Middle frontal gyrus (tissue), 1 donor: ENCODE measurements at regions not wholly inside any gene's neighbourhood (a gene's known extent, or its start where the extent isn't known, plus 50 kb on each side); places are given as distances from the start of the nearest gene placed in this dataset.
"Not testable (repeated sequence)": the region's sequence is repeated elsewhere in the genome, so short reads cannot be mapped to it uniquely, and the experiment has no call there.

Source experiments
- DNase-seq: peaks from one replicate; pipeline ENCODE4 v3.0.0-alpha.2; 2015; ENCODE audit warnings: low spot score; ENCODE audit errors: extremely low spot score

GRCh38 chr3:101141135-101141534, 147.9 kb upstream of the ABI3BP start:
- no peak for DNase-seq

DNA sequence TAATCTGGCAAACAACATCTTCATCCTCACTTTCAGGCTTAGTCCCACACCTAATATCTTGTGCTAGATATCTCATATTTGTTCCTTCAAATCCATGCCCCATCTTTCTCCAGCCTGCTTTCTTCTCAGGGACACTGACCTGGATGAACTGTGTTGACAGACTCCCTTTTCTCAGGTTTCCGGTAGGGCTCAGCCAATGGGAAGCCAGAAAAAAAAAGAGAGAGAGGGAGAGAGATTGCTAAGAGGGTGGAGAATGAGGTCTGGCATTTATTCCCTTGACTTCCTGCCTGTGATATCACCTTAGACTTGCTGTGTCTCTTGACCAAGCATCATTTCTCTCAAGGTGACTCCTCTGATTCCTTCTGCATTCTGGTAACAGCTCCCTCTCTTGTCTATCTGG, 145.6 kb upstream of the ABI3BP start:
- no peak for DNase-seq

GRCh38 chr3:101134331-101134730, 141.1 kb upstream of the ABI3BP start:
- DNase-seq = no peak

- no peak for DNase-seq
Measured at GRCh38 chr3:101133652-101134051, 140.4 kb upstream of the ABI3BP start.

- not testable (repeated sequence) for DNase-seq
Measured at GRCh38 chr3:101133197-101133596, 140.0 kb upstream of the ABI3BP start.

DNA sequence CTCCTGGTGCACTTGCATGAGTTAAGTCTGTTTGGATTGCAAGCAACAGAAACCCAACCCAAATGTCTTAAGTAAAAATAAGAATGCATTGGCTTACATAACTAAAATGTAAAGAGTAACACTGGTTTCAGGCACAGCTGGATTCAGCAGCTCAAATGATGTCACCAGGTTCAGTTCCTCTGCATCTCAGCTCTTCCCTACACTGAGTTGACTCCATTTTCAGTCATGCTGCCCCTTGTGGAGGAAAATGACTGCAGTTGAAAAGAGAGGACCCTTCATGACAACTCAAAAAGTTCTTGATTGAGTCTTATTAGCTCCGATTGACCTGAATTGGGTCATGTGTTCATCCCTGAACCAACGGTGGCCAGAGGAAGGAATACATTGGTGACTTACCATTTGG, 138.5 kb upstream of the ABI3BP start:
- DNase-seq = no peak

DNA sequence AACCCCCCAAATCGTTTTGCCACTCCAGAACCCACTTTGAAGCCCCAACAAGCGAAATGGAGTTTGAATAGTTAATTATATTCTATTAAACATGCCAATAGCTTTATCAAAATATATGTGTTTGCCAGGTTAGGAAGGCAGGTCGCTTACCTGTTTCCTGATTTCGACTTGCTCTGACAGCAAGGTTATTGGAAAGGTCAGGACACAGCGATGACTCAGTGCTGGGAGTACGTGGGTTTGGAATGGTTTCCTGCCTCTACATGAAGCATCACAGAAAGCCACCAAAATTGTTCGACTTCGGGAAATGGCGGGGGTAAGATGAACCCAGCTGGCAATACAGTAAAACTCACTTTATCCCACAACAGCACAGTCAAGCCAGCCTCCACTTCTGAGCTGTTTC, 135.6 kb upstream of the ABI3BP start:
- DNase-seq = no peak

GRCh38 chr3:101128001-101128400, 134.8 kb upstream of the ABI3BP start:
- DNase-seq = no peak

GRCh38 chr3:101124125-101124524, 130.9 kb upstream of the ABI3BP start:
- DNase-seq = no peak

DNA sequence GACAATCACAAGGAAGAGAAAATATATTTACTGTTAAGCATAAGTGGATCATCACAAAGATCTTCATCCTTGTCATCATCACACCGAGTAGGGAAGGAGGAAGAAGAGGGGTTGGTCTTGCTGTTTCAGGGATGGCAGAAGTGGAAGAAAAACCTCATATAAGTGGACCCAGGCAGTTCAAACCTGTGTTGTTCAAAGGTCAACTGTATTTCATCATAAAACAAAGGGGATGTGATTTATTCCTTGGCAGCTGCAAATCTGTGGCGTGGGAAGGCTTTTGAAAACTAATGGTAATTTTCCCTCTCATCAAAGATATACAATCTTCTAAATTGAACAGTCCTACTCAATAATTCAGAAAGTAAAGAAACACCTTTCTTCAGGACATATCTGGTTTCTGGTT, 129.9 kb upstream of the ABI3BP start:
- no peak for DNase-seq

DNA sequence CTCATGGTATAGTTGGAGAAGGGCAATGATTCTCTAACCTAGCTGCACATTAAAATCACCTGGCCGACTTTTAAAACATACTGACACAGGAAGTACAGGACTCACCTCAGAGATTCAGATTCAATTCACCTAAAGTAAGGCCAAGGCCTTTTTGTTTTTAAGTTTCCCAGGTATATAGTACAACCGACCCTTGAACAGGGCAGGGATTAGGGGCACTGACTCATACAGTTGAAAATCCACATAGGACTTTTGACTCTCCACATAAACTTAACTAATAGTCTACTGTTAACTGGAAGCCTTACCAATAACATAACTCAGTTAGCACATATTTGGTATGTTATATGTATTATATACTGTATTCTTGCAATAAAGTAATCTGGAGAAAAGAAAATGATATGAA, 129.5 kb upstream of the ABI3BP start:
- no peak for DNase-seq

DNA sequence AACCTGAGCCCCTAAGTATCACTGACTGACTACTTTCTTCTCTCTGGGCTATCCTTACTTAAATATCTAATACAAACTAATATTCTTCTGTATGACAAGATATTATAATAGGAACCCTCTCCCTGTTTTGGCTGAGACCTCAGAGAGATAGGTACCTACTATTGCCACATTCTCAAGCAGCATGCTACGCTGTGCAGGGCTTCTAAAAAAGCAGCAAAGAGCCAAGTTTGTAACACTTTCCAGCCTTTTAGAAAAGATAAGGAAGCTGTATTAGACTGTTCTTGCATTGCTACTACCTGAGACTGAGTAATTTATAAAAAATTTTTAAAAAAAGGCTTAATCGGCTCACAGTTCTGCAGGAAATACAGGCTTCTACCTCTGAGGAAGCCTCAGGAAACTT, 126.8 kb upstream of the ABI3BP start:
- no peak for DNase-seq

GRCh38 chr3:101119535-101119934, 126.3 kb upstream of the ABI3BP start:
- no peak for DNase-seq

- no peak for DNase-seq
Measured at GRCh38 chr3:101117980-101118379, 124.8 kb upstream of the ABI3BP start.

DNA sequence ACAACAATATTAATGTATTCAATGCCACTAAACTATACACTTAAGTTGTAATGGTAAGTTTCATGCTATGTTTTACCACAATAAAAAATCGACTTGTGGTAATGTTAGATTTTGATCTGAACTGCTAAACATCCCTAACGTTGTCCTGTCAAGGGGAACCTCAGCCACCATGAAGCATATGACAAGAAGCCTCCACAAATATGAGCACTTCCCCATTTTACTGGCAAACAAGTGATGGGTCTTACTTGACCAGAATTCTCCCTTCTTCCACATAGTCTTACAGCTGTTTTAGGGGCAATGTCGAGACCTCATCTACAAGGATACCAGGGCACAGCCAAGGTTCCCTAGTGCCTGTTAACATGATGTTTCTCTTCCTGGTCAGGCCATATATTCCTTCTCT, 124.2 kb upstream of the ABI3BP start:
- no peak for DNase-seq

GRCh38 chr3:101110295-101110694, 117.1 kb upstream of the ABI3BP start:
- DNase-seq = not testable (repeated sequence)

DNA sequence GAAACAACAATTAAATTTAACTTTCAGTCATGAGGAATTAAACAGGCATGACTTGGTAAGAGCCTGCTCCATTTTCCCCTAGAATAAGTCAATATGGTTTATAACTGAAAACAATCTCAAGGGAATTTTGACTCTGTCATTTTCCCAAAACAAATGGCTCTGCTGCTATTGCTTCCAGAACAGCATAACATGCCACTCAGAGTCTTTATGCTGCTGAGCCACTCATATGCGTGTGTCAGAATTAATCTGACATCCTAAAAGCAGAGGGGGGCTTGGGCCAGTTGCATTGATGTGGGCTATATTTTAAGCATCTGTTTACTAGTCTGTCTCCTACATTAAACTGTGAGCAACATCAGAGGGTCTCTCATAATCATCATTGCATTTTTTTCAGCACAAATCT, 111.1 kb upstream of the ABI3BP start:
- DNase-seq = no peak

DNA sequence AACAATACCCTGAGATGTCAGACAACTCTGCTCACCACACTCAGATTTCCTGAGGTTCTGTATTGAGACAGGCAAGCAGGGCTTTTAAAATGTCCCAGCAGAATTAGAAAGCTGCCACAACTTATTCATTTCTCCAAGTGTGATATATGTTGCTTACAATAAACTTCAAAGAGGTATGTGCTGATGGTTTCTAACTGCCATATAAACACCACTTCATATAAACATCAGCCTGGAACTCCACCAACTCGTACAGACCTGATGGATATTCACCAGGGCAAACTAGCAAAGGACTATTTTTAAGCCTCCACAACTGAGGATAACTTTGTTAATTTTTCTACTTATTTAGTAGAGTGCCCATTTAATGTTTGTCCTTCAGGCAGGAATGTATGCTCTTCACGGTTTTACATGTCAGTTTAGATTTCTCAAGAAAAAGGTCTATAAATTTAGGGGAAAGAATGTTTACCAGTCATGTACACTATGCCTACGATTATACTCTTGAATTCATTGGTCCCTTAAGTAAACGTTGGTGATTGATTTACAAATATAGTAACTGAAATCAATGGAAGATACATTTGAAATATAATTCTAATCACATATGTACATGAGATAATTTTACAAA, 109.6 kb upstream of the ABI3BP start:
- DNase-seq = no peak

DNA sequence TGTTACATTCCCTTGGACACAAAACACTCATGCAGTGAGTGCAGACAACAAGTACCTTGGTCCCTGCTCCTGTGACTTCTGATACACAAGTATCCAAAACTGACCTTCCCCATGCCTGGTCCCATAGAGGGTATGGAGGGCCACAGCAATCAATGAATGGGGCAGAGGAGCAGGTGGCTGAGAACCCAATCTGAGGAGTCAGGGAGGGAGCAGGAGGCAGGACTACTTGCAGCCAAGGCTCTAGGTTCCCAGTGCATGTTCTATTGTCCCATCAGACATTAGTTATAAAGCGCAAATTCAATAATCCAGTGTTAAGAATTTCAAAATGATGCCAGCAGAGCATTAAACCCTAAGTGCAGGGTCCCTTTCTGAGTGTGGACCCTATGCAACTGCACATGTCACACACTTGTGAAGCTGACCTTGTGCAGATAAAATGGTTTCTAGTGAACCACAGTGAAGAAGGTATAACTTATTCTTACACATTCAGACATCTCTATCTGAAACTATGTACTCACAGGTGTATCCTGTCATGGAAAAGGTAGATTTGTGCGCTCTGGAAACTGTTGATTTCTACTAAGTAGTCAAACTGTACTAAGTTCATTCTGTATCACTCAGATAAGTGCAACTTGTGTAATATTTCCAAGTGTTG, 107.3 kb upstream of the ABI3BP start:
- DNase-seq = no peak

DNA sequence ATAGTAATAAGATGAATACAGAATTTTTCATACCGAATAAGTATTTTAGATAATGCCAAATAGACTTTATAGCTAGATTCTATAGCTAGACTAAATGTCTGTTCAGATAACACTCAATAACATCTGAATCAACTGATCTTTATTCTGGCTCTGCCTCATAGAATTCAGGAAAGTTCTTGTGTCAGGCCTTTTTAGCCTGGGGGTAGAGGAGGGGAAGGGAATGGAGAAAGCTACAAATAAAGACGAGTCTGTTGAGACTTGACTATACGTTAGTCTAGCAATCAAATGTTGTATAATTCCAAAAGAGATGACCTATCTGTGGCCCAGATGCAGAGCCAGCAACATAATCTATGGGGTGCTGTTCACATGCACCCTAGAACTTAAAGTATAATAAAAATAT, 106.6 kb upstream of the ABI3BP start:
- no peak for DNase-seq

- no peak for DNase-seq
Measured at GRCh38 chr3:101096444-101096843, 103.2 kb upstream of the ABI3BP start.

GRCh38 chr3:101095693-101096430, 102.6 kb upstream of the ABI3BP start:
- no peak for DNase-seq

GRCh38 chr3:101091489-101091888, 98.3 kb upstream of the ABI3BP start:
- no peak for DNase-seq
